HFF-Myc (cell line): ENCODE measurements at regions not wholly inside any gene's neighbourhood (a gene's known extent, or its start where the extent isn't known, plus 50 kb on each side); places are given as distances from the start of the nearest gene placed in this dataset.

Source experiments
- DNase-seq: peaks from one replicate; pipeline ENCODE4 v3.0.0-alpha.2; 2011; ENCODE audit warnings: low read depth; ENCODE audit errors: extremely low read depth
- H3K4me3 ChIP-seq: replicated peaks from 2 replicates; pipeline ENCODE4 v1.5.1; 2011; ENCODE audit warnings: low read depth, mild to moderate bottlenecking, control low read depth, low read length
- TF ChIP-seq, protein P1 (sequence below): IDR thresholded peaks from 2 replicates; pipeline ENCODE4 v1.5.1; 2012; ENCODE audit warnings: mild to moderate bottlenecking, low read depth, low read length, control low read depth; ENCODE audit errors: missing control alignments

DNA sequence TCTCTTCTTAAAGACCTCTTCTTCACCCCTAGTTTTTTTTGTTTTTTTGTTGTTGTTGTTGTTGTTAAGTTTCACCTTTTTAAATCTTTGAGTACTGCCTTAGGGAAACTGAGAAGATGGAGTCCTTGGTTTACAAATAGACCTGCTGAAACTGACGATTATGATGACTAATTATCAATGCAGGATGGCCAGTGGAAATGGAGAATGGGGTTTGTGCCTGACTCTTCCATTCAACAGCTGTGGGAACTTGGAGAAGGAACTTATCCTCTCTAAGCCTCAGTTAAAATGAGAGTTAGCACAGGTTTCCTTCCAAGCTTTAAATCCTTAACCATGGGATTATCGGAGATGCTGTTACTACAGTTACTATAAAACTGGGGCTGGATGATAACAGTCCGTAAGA is 66.7 kb upstream of the PNMA1 start:
- TF ChIP-seq, protein P1, sequence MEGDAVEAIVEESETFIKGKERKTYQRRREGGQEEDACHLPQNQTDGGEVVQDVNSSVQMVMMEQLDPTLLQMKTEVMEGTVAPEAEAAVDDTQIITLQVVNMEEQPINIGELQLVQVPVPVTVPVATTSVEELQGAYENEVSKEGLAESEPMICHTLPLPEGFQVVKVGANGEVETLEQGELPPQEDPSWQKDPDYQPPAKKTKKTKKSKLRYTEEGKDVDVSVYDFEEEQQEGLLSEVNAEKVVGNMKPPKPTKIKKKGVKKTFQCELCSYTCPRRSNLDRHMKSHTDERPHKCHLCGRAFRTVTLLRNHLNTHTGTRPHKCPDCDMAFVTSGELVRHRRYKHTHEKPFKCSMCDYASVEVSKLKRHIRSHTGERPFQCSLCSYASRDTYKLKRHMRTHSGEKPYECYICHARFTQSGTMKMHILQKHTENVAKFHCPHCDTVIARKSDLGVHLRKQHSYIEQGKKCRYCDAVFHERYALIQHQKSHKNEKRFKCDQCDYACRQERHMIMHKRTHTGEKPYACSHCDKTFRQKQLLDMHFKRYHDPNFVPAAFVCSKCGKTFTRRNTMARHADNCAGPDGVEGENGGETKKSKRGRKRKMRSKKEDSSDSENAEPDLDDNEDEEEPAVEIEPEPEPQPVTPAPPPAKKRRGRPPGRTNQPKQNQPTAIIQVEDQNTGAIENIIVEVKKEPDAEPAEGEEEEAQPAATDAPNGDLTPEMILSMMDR: no peak
- H3K4me3 ChIP-seq: no peak overlapping the region
- no peak for DNase-seq

DNA sequence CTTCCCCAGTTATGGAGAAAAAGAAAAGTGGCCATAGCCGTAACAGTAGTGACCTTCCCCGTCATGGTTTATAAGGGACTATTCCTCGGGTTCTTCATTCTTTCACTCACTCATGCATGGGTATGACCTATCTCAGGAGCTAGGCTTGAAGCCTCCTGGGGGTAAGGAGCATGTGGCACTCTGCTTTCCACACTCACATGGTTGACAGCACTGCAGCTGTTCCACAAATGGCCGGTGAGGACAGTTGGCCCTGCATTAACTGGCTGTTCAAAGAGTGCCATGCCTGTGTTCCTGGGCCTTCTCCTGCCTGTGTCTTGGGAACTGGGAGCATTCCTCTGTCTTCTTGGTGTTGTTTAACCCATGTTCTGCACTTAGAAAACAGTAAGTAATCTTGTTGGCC is 66.2 kb upstream of the PNMA1 start:
- DNase-seq: no peak
- H3K4me3 ChIP-seq: no peak overlapping the region
- TF ChIP-seq, protein P1: no peak

DNA sequence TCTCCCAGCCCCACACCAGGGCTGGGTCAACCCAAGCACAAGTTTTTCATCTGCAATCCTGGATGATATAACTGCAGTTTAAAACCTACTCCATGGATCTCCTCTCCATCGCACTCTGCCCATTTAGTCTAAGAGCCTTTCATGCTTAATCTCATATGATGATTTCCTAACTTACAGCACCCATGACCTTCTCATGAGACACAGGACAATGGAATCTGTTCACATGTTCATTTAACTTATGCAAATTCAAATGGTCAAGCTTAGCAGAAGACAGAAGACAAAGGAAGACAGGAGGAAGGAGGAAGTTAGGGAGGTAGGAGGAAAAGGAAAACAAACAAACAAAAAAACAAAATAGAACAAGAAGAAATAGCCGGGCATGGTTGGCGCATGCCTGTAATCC is 64.6 kb upstream of the PNMA1 start:
- TF ChIP-seq, protein P1: no peak
- DNase-seq: no peak
- H3K4me3 ChIP-seq: no peak overlapping the region

DNA sequence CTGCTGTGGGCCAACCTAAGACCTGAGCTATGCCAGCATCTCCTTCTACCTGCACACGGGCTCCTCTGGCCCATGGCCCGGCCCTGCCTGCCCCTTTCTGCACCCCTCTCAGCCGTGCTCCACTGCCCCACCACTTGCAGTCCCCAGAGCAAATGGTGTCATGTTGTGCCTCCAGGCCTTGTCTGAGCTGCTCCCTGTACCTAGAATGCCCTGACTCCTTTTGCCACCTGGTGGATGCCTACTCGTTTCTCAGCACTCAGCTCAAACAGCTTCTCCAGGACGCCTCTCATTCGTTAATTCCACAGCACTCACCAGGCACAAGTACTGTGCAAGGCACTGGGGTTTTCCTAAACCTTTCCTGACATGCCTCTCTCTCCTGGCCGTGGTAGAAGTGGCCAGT is 63.2 kb upstream of the PNMA1 start:
- TF ChIP-seq, protein P1: no peak
- no peak for DNase-seq
- no peak overlapping the region for H3K4me3 ChIP-seq

DNA sequence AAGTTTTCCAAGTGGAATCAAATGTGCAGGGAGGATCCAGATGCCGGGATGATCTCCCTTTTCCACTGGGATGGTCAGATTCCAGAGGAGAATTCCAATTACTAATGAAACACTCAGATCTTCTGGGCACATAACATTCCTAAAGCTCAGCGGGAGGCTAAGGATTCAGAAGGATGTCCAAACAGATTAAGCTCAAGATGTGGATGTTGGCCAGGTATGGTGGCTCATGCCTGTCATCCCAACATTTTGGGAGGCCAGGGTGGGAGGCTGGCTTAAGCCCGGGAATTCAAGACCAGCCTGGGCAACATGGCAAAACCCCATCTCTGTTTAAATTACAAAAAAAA is 62.0 kb upstream of the PNMA1 start:
- TF ChIP-seq, protein P1: no peak
- no peak overlapping the region for H3K4me3 ChIP-seq
- no peak for DNase-seq

DNA sequence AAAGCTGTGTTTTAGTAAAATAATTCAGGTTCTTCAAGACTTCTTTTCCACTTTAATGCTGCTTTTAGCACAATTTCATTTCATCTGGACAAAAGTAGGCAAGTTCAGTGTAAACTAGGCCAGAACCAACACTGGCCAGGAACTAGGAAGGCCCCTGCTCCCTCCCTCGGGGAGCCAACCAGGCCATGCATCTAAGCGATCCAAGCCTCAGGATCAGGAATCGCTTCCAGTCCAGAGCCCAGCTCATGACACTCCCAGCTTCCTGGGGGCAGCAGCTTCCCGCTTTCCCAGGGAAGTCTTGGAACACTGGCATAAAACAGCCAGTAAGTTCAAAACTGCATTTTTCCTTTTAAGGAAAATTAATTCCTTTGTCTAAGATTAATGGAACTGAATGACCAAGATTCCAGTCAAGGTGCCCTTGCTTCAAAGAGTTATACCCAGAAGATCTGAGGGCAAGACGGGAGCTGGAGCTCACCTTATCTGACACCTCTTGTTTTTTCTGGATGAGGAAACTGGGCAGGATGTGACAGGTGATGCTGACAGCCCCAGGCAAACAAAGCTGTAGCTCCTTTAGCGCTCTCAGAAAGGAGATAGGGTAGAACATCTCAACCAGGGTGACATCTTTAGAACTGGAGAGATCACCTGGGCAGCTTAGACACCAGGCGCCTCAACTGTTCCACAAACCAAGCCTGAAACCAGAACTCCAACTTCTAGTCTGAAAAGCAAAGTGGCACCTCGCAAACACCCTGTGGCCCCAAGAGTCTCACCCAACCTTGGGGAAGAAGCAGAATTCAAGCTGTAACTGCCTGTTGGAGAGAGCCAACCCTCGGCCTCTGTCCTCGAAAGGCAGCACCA is 61.4 kb upstream of the PNMA1 start:
- no peak overlapping the region for H3K4me3 ChIP-seq
- TF ChIP-seq, protein P1: no peak

DNA sequence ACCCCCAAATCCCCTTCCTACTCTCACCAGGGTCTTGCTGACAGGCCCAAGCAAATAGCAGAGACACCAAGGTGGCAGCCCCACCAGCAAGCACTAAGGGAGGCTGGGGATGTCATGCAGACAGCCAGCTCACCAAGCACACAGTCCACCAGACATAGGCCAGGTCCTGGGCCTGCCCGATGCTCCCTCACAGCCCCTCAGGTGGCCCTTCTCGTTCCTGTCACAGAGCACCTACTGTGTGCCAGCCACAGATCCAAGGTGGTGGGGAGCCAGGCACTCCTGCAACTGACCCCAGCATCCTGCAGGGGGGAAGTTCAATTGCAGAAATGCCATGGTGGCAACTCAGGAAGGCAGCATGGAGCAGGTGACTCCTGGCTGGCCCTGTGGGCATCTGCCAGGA is 60.5 kb upstream of the PNMA1 start:
- TF ChIP-seq, protein P1: no peak
- no peak for DNase-seq
- H3K4me3 ChIP-seq: no peak overlapping the region

More for the DNA sequence above, 61.4 kb upstream of the PNMA1 start:
- no peak for DNase-seq
